Body of pancreas (tissue), 4 donors: ENCODE measurements at regions not wholly inside any gene's neighbourhood (a gene's known extent, or its start where the extent isn't known, plus 50 kb on each side); places are given as distances from the start of the nearest gene placed in this dataset.

Experiments
- POLR2A ChIP-seq, 3 donors: fragments of 450-650 bp; IDR thresholded peaks; one replicate each; pipeline ENCODE4 v1.6.1; 2016; ENCODE audit warnings: antibody characterized with exemption in 3 of 3, mild to moderate bottlenecking in 2 of 3
- TF ChIP-seq, protein P1 (sequence below), 7 experiments: fragments of 450-650 bp in 4 of 7; fragments of 200-600 bp in 3 of 7; sonication (generic) in 3 of 7; IDR thresholded peaks; one replicate each; pipeline ENCODE4 v1.5.1; 2016 to 2019; ENCODE audit warnings: antibody characterized with exemption in 7 of 7

DNA sequence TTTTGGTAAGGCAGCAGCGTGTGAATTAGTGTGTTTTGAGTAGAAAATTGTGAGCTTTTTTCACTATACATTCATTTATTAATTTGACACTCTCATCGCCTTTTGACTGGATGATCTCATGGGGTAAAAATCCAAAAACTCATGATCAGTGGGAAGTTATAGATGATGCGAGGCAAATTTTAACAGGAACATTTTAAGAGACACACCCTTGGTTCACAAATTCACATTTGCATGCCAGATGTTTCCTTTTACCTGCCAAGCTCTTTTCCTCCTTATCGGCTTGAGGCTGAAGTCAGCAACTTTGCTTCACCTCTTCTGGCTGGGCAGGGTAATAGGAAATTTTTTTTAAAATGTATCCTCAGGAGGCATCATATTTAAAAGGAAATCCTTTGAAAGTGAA lies 318.0 kb upstream of the HS3ST1 start:
- TF ChIP-seq, protein P1, sequence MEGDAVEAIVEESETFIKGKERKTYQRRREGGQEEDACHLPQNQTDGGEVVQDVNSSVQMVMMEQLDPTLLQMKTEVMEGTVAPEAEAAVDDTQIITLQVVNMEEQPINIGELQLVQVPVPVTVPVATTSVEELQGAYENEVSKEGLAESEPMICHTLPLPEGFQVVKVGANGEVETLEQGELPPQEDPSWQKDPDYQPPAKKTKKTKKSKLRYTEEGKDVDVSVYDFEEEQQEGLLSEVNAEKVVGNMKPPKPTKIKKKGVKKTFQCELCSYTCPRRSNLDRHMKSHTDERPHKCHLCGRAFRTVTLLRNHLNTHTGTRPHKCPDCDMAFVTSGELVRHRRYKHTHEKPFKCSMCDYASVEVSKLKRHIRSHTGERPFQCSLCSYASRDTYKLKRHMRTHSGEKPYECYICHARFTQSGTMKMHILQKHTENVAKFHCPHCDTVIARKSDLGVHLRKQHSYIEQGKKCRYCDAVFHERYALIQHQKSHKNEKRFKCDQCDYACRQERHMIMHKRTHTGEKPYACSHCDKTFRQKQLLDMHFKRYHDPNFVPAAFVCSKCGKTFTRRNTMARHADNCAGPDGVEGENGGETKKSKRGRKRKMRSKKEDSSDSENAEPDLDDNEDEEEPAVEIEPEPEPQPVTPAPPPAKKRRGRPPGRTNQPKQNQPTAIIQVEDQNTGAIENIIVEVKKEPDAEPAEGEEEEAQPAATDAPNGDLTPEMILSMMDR (IDR thresholded peaks at IDR 0.05): no peak
- TF ChIP-seq POLR2A (IDR thresholded peaks at IDR 0.05): no peak
